Vagina (tissue), 2 donors: ENCODE measurements at regions not wholly inside any gene's neighbourhood (a gene's known extent, or its start where the extent isn't known, plus 50 kb on each side); places are given as distances from the start of the nearest gene placed in this dataset.

Experiments used
- DNase-seq, 2 donors: peaks; one replicate each; pipeline ENCODE4 v3.0.0-alpha.2; 2017; ENCODE audit errors: extremely low spot score in 2 of 2
- H3K27ac ChIP-seq: fragments of 200-600 bp; sonication (generic); one replicate; pipeline ENCODE4 v1.5.1; 2019
- H3K27me3 ChIP-seq: fragments of 200-600 bp; sonication (generic); one replicate; pipeline ENCODE4 v1.5.1; 2019
- H3K36me3 ChIP-seq, 2 donors: fragments of 200-600 bp; sonication (generic); one replicate each; pipeline ENCODE4 v1.5.1; 2017 to 2019
- H3K4me1 ChIP-seq: fragments of 200-600 bp; sonication (generic); one replicate; pipeline ENCODE4 v1.5.1; 2019
- H3K4me3 ChIP-seq, 2 donors: fragments of 200-600 bp; sonication (generic); 1 replicate in 1 of 2; 2 replicates in 1 of 2; pipeline ENCODE4 v1.5.1; 2016 to 2019
- H3K9me3 ChIP-seq: fragments of 200-600 bp; sonication (generic); one replicate; pipeline ENCODE4 v1.5.1; 2019
- CTCF ChIP-seq, 3 experiments: fragments of 450-650 bp in 2 of 3; fragments of 200-600 bp in 1 of 3; sonication (generic) in 1 of 3; IDR thresholded peaks; one replicate each; pipeline ENCODE4 v1.5.1; 2017 to 2019; ENCODE audit warnings: antibody characterized with exemption in 3 of 3, mild to moderate bottlenecking in 2 of 3, moderate library complexity in 2 of 3
- POLR2A ChIP-seq, 2 donors: fragments of 450-650 bp; IDR thresholded peaks; one replicate each; pipeline ENCODE4 v1.6.1; 2017; ENCODE audit warnings: antibody characterized with exemption in 2 of 2, mild to moderate bottlenecking in 2 of 2, moderate library complexity in 2 of 2
- POLR2AphosphoS5 ChIP-seq, 2 donors: sonication (generic); formaldehyde crosslinking; IDR thresholded peaks; one replicate each; pipeline ENCODE4 v1.9.0; 2017; ENCODE audit warnings: antibody characterized with exemption in 2 of 2, mild to moderate bottlenecking in 2 of 2, low read depth in 1 of 2; ENCODE audit not compliant: insufficient read depth in 1 of 2
- intact Hi-C: fragments of 100-400 bp; cut with DNase I; formaldehyde crosslinking; loops from one replicate; pipeline ENCODE4 v1.15.1; 2023

- no peak for TF ChIP-seq POLR2A (IDR thresholded peaks at IDR 0.05)
- no peak for TF ChIP-seq CTCF (IDR thresholded peaks at IDR 0.05)
- no peak for TF ChIP-seq POLR2AphosphoS5 (IDR thresholded peaks at IDR 0.05; ENCODE audit: insufficient read depth in 1 of 2, low read depth in 1 of 2)
- Histone ChIP-seq H3K27me3 (no peaks in the 10 kb centered on the region), H3K4me3 (no peak overlapping the region), H3K9me3 (no peaks in the 10 kb centered on the region), H3K36me3 (no peaks in the 10 kb centered on the region), H3K27ac (no peak overlapping the region), H3K4me1 (no peaks in the 10 kb centered on the region)
- intact Hi-C loops: no loop called here
- no peak for DNase-seq
Observed at GRCh38 chr1:60636946-60637345, 445.4 kb upstream of the NFIA start.

GRCh38 chr1:60634106-60634505 lies 448.3 kb upstream of the NFIA start:
- Histone ChIP-seq H3K36me3 (no peaks in the 10 kb centered on the region), H3K27ac (no peak overlapping the region), H3K9me3 (no peaks in the 10 kb centered on the region), H3K27me3 (no peaks in the 10 kb centered on the region), H3K4me3 (no peak overlapping the region), H3K4me1 (no peaks in the 10 kb centered on the region)
- TF ChIP-seq POLR2AphosphoS5 (IDR thresholded peaks at IDR 0.05; ENCODE audit: insufficient read depth in 1 of 2, low read depth in 1 of 2) (no peak), POLR2A (IDR thresholded peaks at IDR 0.05) (no peak), CTCF (IDR thresholded peaks at IDR 0.05) (no peak)
- intact Hi-C loops: no loop called here
- no peak for DNase-seq

DNA sequence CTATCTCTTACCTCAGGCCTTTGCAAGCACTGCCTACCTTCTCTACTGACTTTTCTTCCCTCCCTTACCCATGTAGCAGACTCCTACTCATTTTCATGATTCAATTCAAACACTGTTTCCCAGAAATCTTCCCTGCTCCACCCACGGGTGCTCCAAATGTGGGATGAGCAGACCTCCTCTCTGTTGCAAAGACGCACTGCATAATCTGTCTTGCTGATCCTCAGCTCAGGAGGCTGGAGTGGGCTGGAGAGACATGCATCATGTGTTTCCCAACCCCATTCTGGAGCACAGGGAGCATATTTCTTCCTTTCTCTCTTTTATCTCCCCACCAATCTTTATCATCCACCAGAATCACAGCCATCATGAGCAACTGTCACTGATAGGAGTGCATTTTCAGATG lies 459.9 kb upstream of the NFIA start:
- TF ChIP-seq POLR2AphosphoS5 (IDR thresholded peaks at IDR 0.05; ENCODE audit: insufficient read depth in 1 of 2, low read depth in 1 of 2): no peak
- no peak for TF ChIP-seq CTCF (IDR thresholded peaks at IDR 0.05)
- no peak for TF ChIP-seq POLR2A (IDR thresholded peaks at IDR 0.05)
- Histone ChIP-seq H3K27me3 (no peaks in the 10 kb centered on the region), H3K36me3 (no peaks in the 10 kb centered on the region), H3K4me3 (no peak overlapping the region), H3K4me1 (no peaks in the 10 kb centered on the region), H3K9me3 (no peaks in the 10 kb centered on the region), H3K27ac (no peak overlapping the region)
- no peak for DNase-seq
- intact Hi-C loops: no loop called here

- H3K4me3 ChIP-seq: no peak overlapping the region
- H3K9me3 ChIP-seq: no peaks in the 10 kb centered on the region
- H3K27me3 ChIP-seq: no peaks in the 10 kb centered on the region
- no peak for DNase-seq
- no peak for TF ChIP-seq POLR2AphosphoS5 (IDR thresholded peaks at IDR 0.05; ENCODE audit: insufficient read depth in 1 of 2, low read depth in 1 of 2)
- TF ChIP-seq CTCF (IDR thresholded peaks at IDR 0.05): no peak
- TF ChIP-seq POLR2A (IDR thresholded peaks at IDR 0.05): no peak
- intact Hi-C loops: no loop called here
- H3K27ac ChIP-seq: no peak overlapping the region
- H3K36me3 ChIP-seq: no peaks in the 10 kb centered on the region
- H3K4me1 ChIP-seq: no peaks in the 10 kb centered on the region
Observed at GRCh38 chr1:60621368-60621851, 461.0 kb upstream of the NFIA start.

DNA sequence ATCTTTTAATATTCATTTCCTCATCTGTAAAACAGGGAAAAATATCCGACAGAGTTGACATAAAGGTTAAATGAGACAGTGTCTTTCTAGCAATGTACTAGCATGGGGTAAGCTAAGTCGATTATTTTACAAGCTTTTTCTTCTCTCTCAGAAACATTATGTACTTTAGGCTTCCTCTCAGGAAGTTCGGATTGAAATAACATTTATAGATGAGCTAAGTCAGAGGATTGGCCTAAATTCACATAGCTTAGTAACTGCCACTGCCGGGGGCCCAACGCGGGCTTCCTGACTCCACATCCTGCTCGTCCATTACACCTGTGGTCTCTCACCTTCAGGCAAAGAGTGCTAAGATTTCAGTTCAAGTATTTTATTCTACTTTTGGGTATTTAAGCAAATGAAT lies 462.3 kb upstream of the NFIA start:
- intact Hi-C loops: no loop called here
- Histone ChIP-seq H3K4me1 (no peaks in the 10 kb centered on the region), H3K36me3 (no peaks in the 10 kb centered on the region), H3K4me3 (no peak overlapping the region), H3K27ac (no peak overlapping the region), H3K9me3 (no peaks in the 10 kb centered on the region), H3K27me3 (no peaks in the 10 kb centered on the region)
- TF ChIP-seq POLR2AphosphoS5 (IDR thresholded peaks at IDR 0.05; ENCODE audit: insufficient read depth in 1 of 2, low read depth in 1 of 2) (no peak), CTCF (IDR thresholded peaks at IDR 0.05) (no peak), POLR2A (IDR thresholded peaks at IDR 0.05) (no peak)
- DNase-seq: no peak
